HEK293 (cell line): ENCODE measurements at regions not wholly inside any gene's neighbourhood (a gene's known extent, or its start where the extent isn't known, plus 50 kb on each side); places are given as distances from the start of the nearest gene placed in this dataset.

Experiments used
- BCL11A ChIP-seq: fragments of 450-650 bp; formaldehyde crosslinking; IDR thresholded peaks from 2 replicates; pipeline ENCODE4 v1.5.1; 2016; ENCODE audit warnings: low read depth, missing biosample characterization, missing genetic modification characterization
- ELK4 ChIP-seq: IDR thresholded peaks from 2 replicates; pipeline ENCODE4 v1.6.1; 2011; ENCODE audit warnings: mild to moderate bottlenecking, low read depth, low read length, borderline replicate concordance
- FEZF1 ChIP-seq: fragments of 450-650 bp; formaldehyde crosslinking; IDR thresholded peaks from 2 replicates; pipeline ENCODE4 v1.5.1; 2016; ENCODE audit warnings: missing biosample characterization, missing genetic modification characterization
- KLF16 ChIP-seq: fragments of 450-650 bp; formaldehyde crosslinking; IDR thresholded peaks from 2 replicates; pipeline ENCODE4 v1.5.1; 2017; ENCODE audit warnings: missing biosample characterization, missing genetic modification characterization
- REST ChIP-seq: fragments of 450-650 bp; formaldehyde crosslinking; IDR thresholded peaks from 2 replicates; pipeline ENCODE4 v1.5.1; 2016; ENCODE audit warnings: missing biosample characterization, missing genetic modification characterization
- ZFP3 ChIP-seq: fragments of 450-650 bp; formaldehyde crosslinking; IDR thresholded peaks from 2 replicates; pipeline ENCODE4 v1.5.1; 2016; ENCODE audit warnings: low read depth, missing biosample characterization, missing genetic modification characterization
- ZNF133 ChIP-seq: fragments of 450-650 bp; formaldehyde crosslinking; IDR thresholded peaks from 2 replicates; pipeline ENCODE4 v1.5.1; 2016; ENCODE audit warnings: missing biosample characterization, missing genetic modification characterization
- ZNF155 ChIP-seq: fragments of 450-650 bp; formaldehyde crosslinking; IDR thresholded peaks from 2 replicates; pipeline ENCODE4 v1.5.1; 2016; ENCODE audit warnings: missing biosample characterization, missing genetic modification characterization
- ZNF169 ChIP-seq: fragments of 450-650 bp; formaldehyde crosslinking; IDR thresholded peaks from 2 replicates; pipeline ENCODE4 v1.5.1; 2016; ENCODE audit warnings: missing biosample characterization, missing genetic modification characterization
- ZNF239 ChIP-seq: fragments of 450-650 bp; formaldehyde crosslinking; IDR thresholded peaks from 2 replicates; pipeline ENCODE4 v1.5.1; 2016; ENCODE audit warnings: missing biosample characterization, missing genetic modification characterization
- ZNF311 ChIP-seq: fragments of 450-650 bp; formaldehyde crosslinking; IDR thresholded peaks from 2 replicates; pipeline ENCODE4 v1.5.1; 2017; ENCODE audit warnings: missing biosample characterization, missing genetic modification characterization, borderline replicate concordance
- ZNF362 ChIP-seq: fragments of 450-650 bp; formaldehyde crosslinking; IDR thresholded peaks from 2 replicates; pipeline ENCODE4 v1.5.1; 2016; ENCODE audit warnings: missing biosample characterization, missing genetic modification characterization
- ZNF510 ChIP-seq: fragments of 450-650 bp; formaldehyde crosslinking; IDR thresholded peaks from 2 replicates; pipeline ENCODE4 v1.5.1; 2018; ENCODE audit warnings: mild to moderate bottlenecking, missing genetic modification characterization, missing biosample characterization; ENCODE audit not compliant: insufficient replicate concordance
- ZNF555 ChIP-seq: fragments of 450-650 bp; formaldehyde crosslinking; conservative IDR thresholded peaks from 2 replicates; pipeline ENCODE4 v1.5.1; 2017; ENCODE audit warnings: missing biosample characterization, mild to moderate bottlenecking, missing genetic modification characterization, inconsistent platforms
- ZNF561 ChIP-seq: fragments of 450-650 bp; IDR thresholded peaks from 2 replicates; pipeline ENCODE4 v1.5.1; 2018; ENCODE audit warnings: missing biosample characterization, missing genetic modification characterization, borderline replicate concordance
- ZNF596 ChIP-seq: fragments of 450-650 bp; IDR thresholded peaks from 2 replicates; pipeline ENCODE4 v1.5.0; 2018; ENCODE audit warnings: missing biosample characterization, mild to moderate bottlenecking, missing genetic modification characterization, moderate library complexity
- ZNF645 ChIP-seq: fragments of 450-650 bp; formaldehyde crosslinking; IDR thresholded peaks from 2 replicates; pipeline ENCODE4; 2016; ENCODE audit warnings: missing biosample characterization, missing genetic modification characterization
- ZNF664 ChIP-seq: fragments of 450-650 bp; formaldehyde crosslinking; IDR thresholded peaks from 2 replicates; pipeline ENCODE4 v1.5.1; 2016; ENCODE audit warnings: missing biosample characterization, missing genetic modification characterization
- ZNF670 ChIP-seq: fragments of 450-650 bp; formaldehyde crosslinking; IDR thresholded peaks from 2 replicates; pipeline ENCODE4 v1.5.1; 2016; ENCODE audit warnings: missing biosample characterization, missing genetic modification characterization, low read depth
- ZNF707 ChIP-seq: fragments of 450-650 bp; formaldehyde crosslinking; IDR thresholded peaks from 2 replicates; pipeline ENCODE4 v1.5.1; 2016; ENCODE audit warnings: missing biosample characterization, missing genetic modification characterization
- ZNF785 ChIP-seq: fragments of 450-650 bp; formaldehyde crosslinking; IDR thresholded peaks from 2 replicates; pipeline ENCODE4 v1.5.1; 2016; ENCODE audit warnings: missing biosample characterization, missing genetic modification characterization
- TF ChIP-seq, protein P1 (sequence below): fragments of 450-650 bp; formaldehyde crosslinking; IDR thresholded peaks from 2 replicates; pipeline ENCODE4 v1.5.1; 2016; ENCODE audit warnings: missing biosample characterization, missing genetic modification characterization, borderline replicate concordance
- TF ChIP-seq, protein P2 (sequence below): fragments of 450-650 bp; formaldehyde crosslinking; IDR thresholded peaks from 2 replicates; pipeline ENCODE4 v1.5.1; 2016; ENCODE audit warnings: missing biosample characterization, missing genetic modification characterization
- TF ChIP-seq, protein P3 (sequence below): fragments of 450-650 bp; formaldehyde crosslinking; IDR thresholded peaks from 2 replicates; pipeline ENCODE4 v1.5.0; 2017; ENCODE audit warnings: missing biosample characterization, missing genetic modification characterization, borderline replicate concordance

- TF ChIP-seq, protein P1, sequence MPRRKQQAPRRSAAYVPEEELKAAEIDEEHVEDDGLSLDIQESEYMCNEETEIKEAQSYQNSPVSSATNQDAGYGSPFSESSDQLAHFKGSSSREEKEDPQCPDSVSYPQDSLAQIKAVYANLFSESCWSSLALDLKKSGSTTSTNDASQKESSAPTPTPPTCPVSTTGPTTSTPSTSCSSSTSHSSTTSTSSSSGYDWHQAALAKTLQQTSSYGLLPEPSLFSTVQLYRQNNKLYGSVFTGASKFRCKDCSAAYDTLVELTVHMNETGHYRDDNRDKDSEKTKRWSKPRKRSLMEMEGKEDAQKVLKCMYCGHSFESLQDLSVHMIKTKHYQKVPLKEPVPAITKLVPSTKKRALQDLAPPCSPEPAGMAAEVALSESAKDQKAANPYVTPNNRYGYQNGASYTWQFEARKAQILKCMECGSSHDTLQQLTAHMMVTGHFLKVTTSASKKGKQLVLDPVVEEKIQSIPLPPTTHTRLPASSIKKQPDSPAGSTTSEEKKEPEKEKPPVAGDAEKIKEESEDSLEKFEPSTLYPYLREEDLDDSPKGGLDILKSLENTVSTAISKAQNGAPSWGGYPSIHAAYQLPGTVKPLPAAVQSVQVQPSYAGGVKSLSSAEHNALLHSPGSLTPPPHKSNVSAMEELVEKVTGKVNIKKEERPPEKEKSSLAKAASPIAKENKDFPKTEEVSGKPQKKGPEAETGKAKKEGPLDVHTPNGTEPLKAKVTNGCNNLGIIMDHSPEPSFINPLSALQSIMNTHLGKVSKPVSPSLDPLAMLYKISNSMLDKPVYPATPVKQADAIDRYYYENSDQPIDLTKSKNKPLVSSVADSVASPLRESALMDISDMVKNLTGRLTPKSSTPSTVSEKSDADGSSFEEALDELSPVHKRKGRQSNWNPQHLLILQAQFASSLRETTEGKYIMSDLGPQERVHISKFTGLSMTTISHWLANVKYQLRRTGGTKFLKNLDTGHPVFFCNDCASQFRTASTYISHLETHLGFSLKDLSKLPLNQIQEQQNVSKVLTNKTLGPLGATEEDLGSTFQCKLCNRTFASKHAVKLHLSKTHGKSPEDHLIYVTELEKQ (tag by site-specific recombination) = no peak
- TF ChIP-seq, protein P2, sequence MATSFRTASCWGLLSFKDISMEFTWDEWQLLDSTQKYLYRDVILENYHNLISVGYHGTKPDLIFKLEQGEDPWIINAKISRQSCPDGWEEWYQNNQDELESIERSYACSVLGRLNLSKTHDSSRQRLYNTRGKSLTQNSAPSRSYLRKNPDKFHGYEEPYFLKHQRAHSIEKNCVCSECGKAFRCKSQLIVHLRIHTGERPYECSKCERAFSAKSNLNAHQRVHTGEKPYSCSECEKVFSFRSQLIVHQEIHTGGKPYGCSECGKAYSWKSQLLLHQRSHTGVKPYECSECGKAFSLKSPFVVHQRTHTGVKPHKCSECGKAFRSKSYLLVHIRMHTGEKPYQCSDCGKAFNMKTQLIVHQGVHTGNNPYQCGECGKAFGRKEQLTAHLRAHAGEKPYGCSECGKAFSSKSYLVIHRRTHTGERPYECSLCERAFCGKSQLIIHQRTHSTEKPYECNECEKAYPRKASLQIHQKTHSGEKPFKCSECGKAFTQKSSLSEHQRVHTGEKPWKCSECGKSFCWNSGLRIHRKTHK (tag by site-specific recombination) = no peak
- TF ChIP-seq ZFP3 (tag by site-specific recombination) (no peak), ZNF664 (tag by site-specific recombination) (no peak), ZNF311 (tag by site-specific recombination) (no peak), ELK4 (no peak), ZNF155 (tag by site-specific recombination) (no peak), REST (tag by site-specific recombination) (no peak), ZNF596 (tag by site-specific recombination) (no peak), ZNF785 (tag by site-specific recombination) (0 out of 2 replicates have a peak, but pooled peaks have one; percentile 41), ZNF133 (tag by site-specific recombination) (no peak), ZNF362 (no peak), ZNF555 (tag by site-specific recombination) (no peak), ZNF645 (tag by site-specific recombination) (no peak), ZNF510 (tag by site-specific recombination) (no peak), ZNF707 (tag by site-specific recombination) (no peak), BCL11A (tag by site-specific recombination) (no peak), KLF16 (tag by site-specific recombination) (peak; percentile 67; the same call in 1 of the 2 replicates), ZNF670 (tag by site-specific recombination) (no peak), FEZF1 (tag by site-specific recombination) (peak; percentile 67), ZNF561 (tag by site-specific recombination) (peak; percentile 87; the same call in 1 of the 2 replicates), ZNF239 (tag by site-specific recombination) (no peak), ZNF169 (tag by site-specific recombination) (no peak)
- TF ChIP-seq, protein P3, sequence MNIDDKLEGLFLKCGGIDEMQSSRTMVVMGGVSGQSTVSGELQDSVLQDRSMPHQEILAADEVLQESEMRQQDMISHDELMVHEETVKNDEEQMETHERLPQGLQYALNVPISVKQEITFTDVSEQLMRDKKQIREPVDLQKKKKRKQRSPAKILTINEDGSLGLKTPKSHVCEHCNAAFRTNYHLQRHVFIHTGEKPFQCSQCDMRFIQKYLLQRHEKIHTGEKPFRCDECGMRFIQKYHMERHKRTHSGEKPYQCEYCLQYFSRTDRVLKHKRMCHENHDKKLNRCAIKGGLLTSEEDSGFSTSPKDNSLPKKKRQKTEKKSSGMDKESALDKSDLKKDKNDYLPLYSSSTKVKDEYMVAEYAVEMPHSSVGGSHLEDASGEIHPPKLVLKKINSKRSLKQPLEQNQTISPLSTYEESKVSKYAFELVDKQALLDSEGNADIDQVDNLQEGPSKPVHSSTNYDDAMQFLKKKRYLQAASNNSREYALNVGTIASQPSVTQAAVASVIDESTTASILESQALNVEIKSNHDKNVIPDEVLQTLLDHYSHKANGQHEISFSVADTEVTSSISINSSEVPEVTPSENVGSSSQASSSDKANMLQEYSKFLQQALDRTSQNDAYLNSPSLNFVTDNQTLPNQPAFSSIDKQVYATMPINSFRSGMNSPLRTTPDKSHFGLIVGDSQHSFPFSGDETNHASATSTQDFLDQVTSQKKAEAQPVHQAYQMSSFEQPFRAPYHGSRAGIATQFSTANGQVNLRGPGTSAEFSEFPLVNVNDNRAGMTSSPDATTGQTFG (tag by site-specific recombination) = no peak
Observed at GRCh38 chr15:66851311-66852063, 149.5 kb downstream of the SMAD6 start (continued).
